ENCODE measurements at regions not wholly inside any gene's neighbourhood (a gene's known extent, or its start where the extent isn't known, plus 50 kb on each side); places are given as distances from the start of the nearest gene placed in this dataset.

DNA sequence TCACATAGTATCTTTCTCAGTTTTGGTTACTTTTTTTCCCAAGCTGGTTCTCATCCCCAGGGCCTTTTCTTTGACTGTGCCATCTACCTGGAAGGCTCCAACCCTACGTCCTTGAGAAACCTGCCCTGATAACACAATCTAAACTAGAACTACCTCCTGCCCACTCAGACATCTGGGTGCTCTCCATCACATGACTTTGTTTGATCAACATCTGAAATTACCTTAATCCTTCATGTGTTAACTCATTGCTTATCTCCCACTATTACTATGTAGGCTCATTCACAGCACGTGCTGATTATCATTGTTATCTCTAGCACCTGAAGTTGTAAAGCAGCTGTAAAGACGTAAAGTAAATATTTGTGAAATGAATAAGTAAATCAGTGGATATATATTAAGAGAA lies 784.0 kb downstream of the TMTC2 start:
- TF ChIP-seq ARNTL (CRISPR knock-in tag; IDR thresholded peaks at IDR 0.05; ENCODE audit: borderline replicate concordance, low read depth), result no peak
- TF ChIP-seq, protein P1, sequence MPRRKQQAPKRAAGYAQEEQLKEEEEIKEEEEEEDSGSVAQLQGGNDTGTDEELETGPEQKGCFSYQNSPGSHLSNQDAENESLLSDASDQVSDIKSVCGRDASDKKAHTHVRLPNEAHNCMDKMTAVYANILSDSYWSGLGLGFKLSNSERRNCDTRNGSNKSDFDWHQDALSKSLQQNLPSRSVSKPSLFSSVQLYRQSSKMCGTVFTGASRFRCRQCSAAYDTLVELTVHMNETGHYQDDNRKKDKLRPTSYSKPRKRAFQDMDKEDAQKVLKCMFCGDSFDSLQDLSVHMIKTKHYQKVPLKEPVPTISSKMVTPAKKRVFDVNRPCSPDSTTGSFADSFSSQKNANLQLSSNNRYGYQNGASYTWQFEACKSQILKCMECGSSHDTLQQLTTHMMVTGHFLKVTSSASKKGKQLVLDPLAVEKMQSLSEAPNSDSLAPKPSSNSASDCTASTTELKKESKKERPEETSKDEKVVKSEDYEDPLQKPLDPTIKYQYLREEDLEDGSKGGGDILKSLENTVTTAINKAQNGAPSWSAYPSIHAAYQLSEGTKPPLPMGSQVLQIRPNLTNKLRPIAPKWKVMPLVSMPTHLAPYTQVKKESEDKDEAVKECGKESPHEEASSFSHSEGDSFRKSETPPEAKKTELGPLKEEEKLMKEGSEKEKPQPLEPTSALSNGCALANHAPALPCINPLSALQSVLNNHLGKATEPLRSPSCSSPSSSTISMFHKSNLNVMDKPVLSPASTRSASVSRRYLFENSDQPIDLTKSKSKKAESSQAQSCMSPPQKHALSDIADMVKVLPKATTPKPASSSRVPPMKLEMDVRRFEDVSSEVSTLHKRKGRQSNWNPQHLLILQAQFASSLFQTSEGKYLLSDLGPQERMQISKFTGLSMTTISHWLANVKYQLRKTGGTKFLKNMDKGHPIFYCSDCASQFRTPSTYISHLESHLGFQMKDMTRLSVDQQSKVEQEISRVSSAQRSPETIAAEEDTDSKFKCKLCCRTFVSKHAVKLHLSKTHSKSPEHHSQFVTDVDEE (CRISPR knock-in tag; IDR thresholded peaks at IDR 0.05), result no peak

Data from SK-N-SH treated with all-trans-retinoic acid at 6 μM for 48 hours (cell line).